HT-29 (cell line): ENCODE measurements at regions not wholly inside any gene's neighbourhood (a gene's known extent, or its start where the extent isn't known, plus 50 kb on each side); places are given as distances from the start of the nearest gene placed in this dataset. TPM values are rescaled to one million over a fixed set of nuclear protein-coding genes. Genes with fewer than 3 reads are reported as not detected.
"Not testable (repeated sequence)": the region's sequence is repeated elsewhere in the genome, so short reads cannot be mapped to it uniquely, and the experiment has no call there.

Experiments
- DNase-seq: peaks from one replicate; pipeline ENCODE4 v3.0.0-alpha.2; 2015; ENCODE audit warnings: low spot score
- small RNA-seq: library from RNA; depleted of rRNA; stranded (forward); fragments of <200 nt; gene quantifications from one replicate; pipeline ENCODE3, GENCODE V24; 2014

GRCh38 chr4:86523333-86523732, 70.8 kb upstream of the PTPN13 start:
- no peak for DNase-seq

GRCh38 chr4:86527713-86528112, 66.4 kb upstream of the PTPN13 start:
- DNase-seq, result not testable (repeated sequence)

GRCh38 chr4:86529436-86529835, 64.7 kb upstream of the PTPN13 start:
- DNase-seq, result no peak

- DNase-seq, result no peak
Observed at GRCh38 chr4:86530183-86530582, 63.9 kb upstream of the PTPN13 start.

GRCh38 chr4:86531440-86531839, 62.7 kb upstream of the PTPN13 start:
- no peak for DNase-seq

- no peak for DNase-seq
Observed at GRCh38 chr4:86532851-86533250, 61.3 kb upstream of the PTPN13 start.

- no peak for DNase-seq
Observed at GRCh38 chr4:86536151-86536550, 58.0 kb upstream of the PTPN13 start.

- DNase-seq, result no peak
Observed at GRCh38 chr4:86542319-86543027, 51.6 kb upstream of the PTPN13 start.

- no peak for DNase-seq
Observed at GRCh38 chr4:86543080-86543479, 51.0 kb upstream of the PTPN13 start.

GRCh38 chr4:86543560-86544309, 50.4 kb upstream of the PTPN13 start:
- no peak for DNase-seq

GRCh38 chr4:86544310-86544966, 49.7 kb upstream of the PTPN13 start:
- DNase-seq, result no peak

Small RNAs in the stretch of these regions (small RNA-seq; reads per million reads assigned to genes)
- not detected for gene MIR4452
